GM12878 (cell line): ENCODE measurements at regions not wholly inside any gene's neighbourhood (a gene's known extent, or its start where the extent isn't known, plus 50 kb on each side); places are given as distances from the start of the nearest gene placed in this dataset.

Source experiments
- ATAC-seq: fragments of 200-7000 bp; cut with Tn5 transposase; 3 replicates; pipeline ENCODE4 v1.9.1; 2020; ENCODE audit warnings: mild to moderate bottlenecking, moderate library complexity
- BruUV-seq: library from RNA; stranded (reverse); fragments of 400-500 nt; replicated peaks from 2 replicates; lab custom pipeline; 2021; lab: Mats Ljungman, UMichigan
- CTCF ChIA-PET: fragments of 300-600 bp; sonication (Branson Sonifier 250); formaldehyde crosslinking; extraction: SDS; loops from one replicate; lab custom pipeline; 2021; ENCODE audit warnings: inconsistent platforms; lab: Yijun Ruan, JAX
- POLR2A ChIA-PET: fragments of 350-600 bp; formaldehyde crosslinking; extraction: SDS; loops from one replicate; lab custom pipeline; 2021; ENCODE audit warnings: inconsistent platforms; lab: Charles Lee
- RAD21 ChIA-PET: fragments of 300-600 bp; sonication (Branson Sonifier 250); formaldehyde crosslinking; loops from one replicate; lab custom pipeline; 2023; ENCODE audit warnings: antibody characterized with exemption; ENCODE audit not compliant: unreplicated experiment; lab: Charles Lee
- SMC1A ChIA-PET: fragments of 300-600 bp; sonication (Branson Sonifier 250); formaldehyde crosslinking; loops from one replicate; lab custom pipeline; 2023; ENCODE audit not compliant: unreplicated experiment, uncharacterized antibody; lab: Charles Lee
- DNase-seq: peaks from one replicate; pipeline ENCODE4 v3.0.0-alpha.2; 2011; ENCODE audit warnings: low read depth, low spot score
- FAIRE-seq: peaks from 3 replicates; lab custom pipeline; 2011; peaks lifted over from hg19 to GRCh38; lab: Jason Lieb, UNC
- H2AFZ ChIP-seq: 2 replicates; pipeline ENCODE4 v1.6.0; 2011; ENCODE audit warnings: low read depth, low read length, control low read depth; ENCODE audit not compliant: control insufficient read depth
- H3K27ac ChIP-seq: 2 replicates; pipeline ENCODE4 v1.5.1; 2011; ENCODE audit warnings: control low read depth; ENCODE audit not compliant: control insufficient read depth, insufficient read depth
- H3K27me3 ChIP-seq, 2 experiments: replicated peaks in 1 of 2; 2 replicates each; pipeline versions ENCODE4 v1.6.0 to v1.6.1; 2011; ENCODE audit warnings: low read length in 1 of 2; ENCODE audit not compliant: control insufficient read depth in 2 of 2, insufficient read depth in 2 of 2
- H3K36me3 ChIP-seq, 2 experiments: 2 replicates each; pipeline ENCODE4 v1.5.1; 2011; ENCODE audit warnings: low read length in 1 of 2; ENCODE audit not compliant: control insufficient read depth in 2 of 2, insufficient read depth in 2 of 2
- H3K4me1 ChIP-seq: 2 replicates; pipeline ENCODE4 v1.6.1; 2011; ENCODE audit warnings: mild to moderate bottlenecking, low read length, moderate library complexity, mixed read lengths; ENCODE audit not compliant: control insufficient read depth, insufficient read depth
- H3K4me2 ChIP-seq: 2 replicates; pipeline ENCODE4 v1.6.0; 2011; ENCODE audit warnings: control low read depth; ENCODE audit not compliant: control insufficient read depth, insufficient read depth
- H3K4me3 ChIP-seq: fragments of 200-600 bp; sonication (generic); 2 replicates; pipeline ENCODE4 v1.5.1; 2016
- H3K79me2 ChIP-seq: 2 replicates; pipeline ENCODE4 v1.6.0; 2011; ENCODE audit warnings: low read length; ENCODE audit not compliant: control insufficient read depth, insufficient read depth
- H3K9ac ChIP-seq: 2 replicates; pipeline ENCODE4 v1.8.0; 2011; ENCODE audit warnings: low read length, control low read depth, mixed read lengths; ENCODE audit not compliant: control insufficient read depth, insufficient read depth
- H3K9me3 ChIP-seq: replicated peaks from 3 replicates; pipeline ENCODE4 v1.5.1; 2011; ENCODE audit warnings: mild to moderate bottlenecking, low read length; ENCODE audit not compliant: control insufficient read depth, insufficient read depth
- H4K20me1 ChIP-seq: 2 replicates; pipeline ENCODE4 v1.6.0; 2011; ENCODE audit not compliant: control insufficient read depth, insufficient read depth
- GATAD2B ChIP-seq: fragments of 450-650 bp; conservative IDR thresholded peaks from 2 replicates; pipeline ENCODE4 v1.6.1; 2017; ENCODE audit warnings: low read depth, mild to moderate bottlenecking, moderate library complexity
- HSF1 ChIP-seq: fragments of 150-350 bp; IDR thresholded peaks from 2 replicates; pipeline ENCODE4 v1.6.1; 2014; ENCODE audit warnings: mild to moderate bottlenecking, low read depth, low read length
- LARP7 ChIP-seq: fragments of 450-650 bp; IDR thresholded peaks from 2 replicates; pipeline ENCODE4 v1.6.1; 2017; ENCODE audit warnings: mild to moderate bottlenecking
- NR2F1 ChIP-seq: fragments of 450-650 bp; conservative IDR thresholded peaks from 2 replicates; pipeline ENCODE4 v1.6.1; 2017; ENCODE audit warnings: mild to moderate bottlenecking
- POLR2AphosphoS2 ChIP-seq: IDR thresholded peaks from 2 replicates; pipeline ENCODE4 v1.6.1; 2011; ENCODE audit warnings: low read depth, mild to moderate bottlenecking, low read length, improper control_type of control experiment, moderate library complexity
- RAD51 ChIP-seq: fragments of 450-650 bp; IDR thresholded peaks from 2 replicates; pipeline ENCODE4 v1.6.1; 2016; ENCODE audit warnings: moderate library complexity, mild to moderate bottlenecking, inconsistent platforms
- RELB ChIP-seq: fragments of 450-650 bp; IDR thresholded peaks from 2 replicates; pipeline ENCODE4 v1.6.1; 2017; ENCODE audit warnings: low read depth, mild to moderate bottlenecking, moderate library complexity
- ZNF207 ChIP-seq: fragments of 450-650 bp; IDR thresholded peaks from 2 replicates; pipeline ENCODE4 v1.6.1; 2014; ENCODE audit warnings: antibody characterized with exemption, mild to moderate bottlenecking, borderline replicate concordance
- WGBS: methylation state at CpG from one replicate; pipeline ENCODE4 v1.1.6; 2016; ENCODE audit warnings: low lambda C conversion rate; ENCODE audit not compliant: insufficient replicate concordance, insufficient coverage; ENCODE audit errors: missing lambda C conversion rate; 5-methylcytosine and 5-hydroxymethylcytosine counted together
- in situ Hi-C: fragments of 300-500 bp; cut with MboI; formaldehyde crosslinking; loops from 9 replicates; pipeline ENCODE4 v1.14.3; 2018; ENCODE audit warnings: mixed read lengths
- intact Hi-C: fragments of 100-400 bp; cut with micrococcal nuclease; formaldehyde crosslinking; loops from one replicate; pipeline ENCODE4 v1.14.2; 2022; ENCODE audit not compliant: unreplicated experiment
- TF ChIP-seq, protein P1 (sequence below): IDR thresholded peaks from 2 replicates; pipeline ENCODE4 v1.6.1; 2012; ENCODE audit warnings: low read length, inconsistent platforms

DNA sequence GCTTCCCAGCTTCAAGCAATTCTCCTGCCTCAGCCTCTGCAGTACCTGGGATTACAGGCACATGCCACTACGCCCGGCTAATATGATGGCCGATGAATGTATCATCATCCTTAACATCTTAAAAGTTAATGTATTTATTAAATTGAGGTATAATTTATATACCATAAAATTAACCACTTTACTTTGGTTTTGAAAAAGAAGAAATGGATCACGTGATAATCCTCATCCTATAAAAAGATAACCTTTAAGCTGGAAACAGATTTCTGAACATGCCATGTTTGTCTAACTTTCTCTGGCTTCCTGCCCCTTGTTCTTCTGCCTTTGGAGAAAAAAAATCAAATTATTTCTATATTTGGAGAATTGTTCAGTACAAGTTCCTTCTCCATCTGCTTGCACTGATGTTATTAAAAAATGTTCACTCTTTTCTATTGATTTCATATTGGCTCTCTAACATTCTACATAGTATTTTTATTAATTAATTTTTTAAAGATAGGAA is 57.0 kb upstream of the ACTR3 start:
- ChIA-PET CTCF (no interaction called here), RAD21 (no interaction called here)
- H3K36me3 ChIP-seq, result no peaks in the 10 kb centered on the region
- no peak for DNase-seq
- TF ChIP-seq RELB (no peak), NR2F1 (no peak), GATAD2B (no peak), HSF1 (no peak), ZNF207 (no peak), LARP7 (no peak), POLR2AphosphoS2 (no peak), RAD51 (0 out of 2 replicates have a peak, but pooled peaks have one; percentile 18)
- TF ChIP-seq, protein P1, sequence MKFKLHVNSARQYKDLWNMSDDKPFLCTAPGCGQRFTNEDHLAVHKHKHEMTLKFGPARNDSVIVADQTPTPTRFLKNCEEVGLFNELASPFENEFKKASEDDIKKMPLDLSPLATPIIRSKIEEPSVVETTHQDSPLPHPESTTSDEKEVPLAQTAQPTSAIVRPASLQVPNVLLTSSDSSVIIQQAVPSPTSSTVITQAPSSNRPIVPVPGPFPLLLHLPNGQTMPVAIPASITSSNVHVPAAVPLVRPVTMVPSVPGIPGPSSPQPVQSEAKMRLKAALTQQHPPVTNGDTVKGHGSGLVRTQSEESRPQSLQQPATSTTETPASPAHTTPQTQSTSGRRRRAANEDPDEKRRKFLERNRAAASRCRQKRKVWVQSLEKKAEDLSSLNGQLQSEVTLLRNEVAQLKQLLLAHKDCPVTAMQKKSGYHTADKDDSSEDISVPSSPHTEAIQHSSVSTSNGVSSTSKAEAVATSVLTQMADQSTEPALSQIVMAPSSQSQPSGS, result no peak
- TF ChIP-seq, all 136 proteins: peak for 1
- SMC1A ChIA-PET, result no interaction called here
- Histone ChIP-seq H3K4me2 (no peak overlapping the region), H4K20me1 (no peaks in the 10 kb centered on the region), H3K4me1 (no peaks in the 10 kb centered on the region), H3K27me3 (no peaks in the 10 kb centered on the region), H2AFZ (no peak overlapping the region), H3K27ac (no peak overlapping the region), H3K4me3 (no peak overlapping the region), H3K79me2 (no peaks in the 10 kb centered on the region), H3K9ac (no peak overlapping the region), H3K9me3 (no peaks in the 10 kb centered on the region)
- no peak for FAIRE-seq
- 88% methylated on average over 4 of the region's 4 CpGs for WGBS
- BruUV-seq, result no TSS peak
- intact Hi-C loops, result no loop called here
- in situ Hi-C loops, result no loop called here
- POLR2A ChIA-PET, result no interaction called here
- ATAC-seq, result no peak
